ENCODE measurements at regions not wholly inside any gene's neighbourhood (a gene's known extent, or its start where the extent isn't known, plus 50 kb on each side); places are given as distances from the start of the nearest gene placed in this dataset.

- no peak for DNase-seq
Observed at GRCh38 chr9:108224716-108225115, 631.1 kb downstream of the ACTL7B start.

GRCh38 chr9:108219664-108220063, 636.1 kb downstream of the ACTL7B start:
- no peak for DNase-seq

DNA sequence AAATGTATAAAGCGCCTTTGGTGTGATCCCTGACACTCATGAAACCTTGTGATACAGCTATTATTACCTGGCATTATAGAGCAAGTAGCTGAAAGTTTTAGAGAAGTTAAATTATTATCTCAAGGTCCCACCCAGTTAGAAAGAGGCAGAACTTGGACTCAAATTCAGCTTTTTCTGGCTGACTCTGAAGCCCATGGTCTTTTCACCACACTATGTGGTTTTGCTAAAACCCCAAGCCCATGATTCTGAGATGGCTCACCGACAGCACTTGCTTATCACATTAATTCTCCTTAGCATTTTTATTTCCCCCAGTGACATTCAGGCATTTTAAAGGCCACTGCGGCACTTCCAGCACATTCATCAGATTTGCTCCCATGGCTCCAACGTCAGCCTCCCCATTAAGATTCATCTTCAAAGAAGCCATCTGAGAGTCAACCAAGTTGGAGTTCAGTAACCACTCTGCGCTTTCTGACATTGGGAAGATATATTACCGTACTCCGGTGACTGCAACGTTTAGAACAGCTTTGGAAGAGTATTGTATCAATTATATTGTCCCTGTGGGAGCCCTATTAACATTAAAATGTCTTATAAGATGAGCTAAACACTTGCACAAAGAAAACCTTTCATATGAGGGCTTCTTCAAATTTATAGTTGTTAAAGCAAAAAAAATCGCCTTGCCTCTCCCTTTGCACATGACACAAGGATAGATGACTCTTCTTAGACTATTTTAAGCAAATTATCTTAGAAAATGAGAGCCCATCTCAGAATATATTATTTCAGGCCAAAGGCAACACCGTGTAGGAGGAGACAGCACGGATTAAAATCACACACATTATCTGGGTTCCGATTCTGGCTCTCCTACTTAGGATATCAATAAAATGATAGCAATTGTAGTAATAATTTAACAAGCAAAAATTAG, 638.1 kb downstream of the ACTL7B start:
- peak; percentile 21 for DNase-seq

DNA sequence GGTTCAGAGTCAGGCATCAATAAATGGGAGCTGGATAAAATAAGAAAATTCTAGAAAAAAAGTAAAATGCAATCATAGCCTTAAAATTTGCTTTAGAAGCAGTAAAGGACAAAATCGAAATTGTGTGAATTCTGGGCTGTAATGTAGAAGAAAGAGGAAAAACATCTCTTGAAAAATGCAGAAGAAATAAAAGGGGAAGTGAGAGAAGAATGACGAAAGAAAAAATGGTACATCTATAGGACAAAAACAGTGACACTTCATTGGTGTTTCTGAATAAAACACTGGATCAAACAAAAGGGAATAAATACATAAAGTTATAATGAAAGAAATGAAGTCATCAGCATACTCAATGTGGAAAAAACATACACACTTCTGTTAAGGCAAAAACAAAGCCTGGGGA, 642.3 kb downstream of the ACTL7B start:
- no peak for DNase-seq

DNA sequence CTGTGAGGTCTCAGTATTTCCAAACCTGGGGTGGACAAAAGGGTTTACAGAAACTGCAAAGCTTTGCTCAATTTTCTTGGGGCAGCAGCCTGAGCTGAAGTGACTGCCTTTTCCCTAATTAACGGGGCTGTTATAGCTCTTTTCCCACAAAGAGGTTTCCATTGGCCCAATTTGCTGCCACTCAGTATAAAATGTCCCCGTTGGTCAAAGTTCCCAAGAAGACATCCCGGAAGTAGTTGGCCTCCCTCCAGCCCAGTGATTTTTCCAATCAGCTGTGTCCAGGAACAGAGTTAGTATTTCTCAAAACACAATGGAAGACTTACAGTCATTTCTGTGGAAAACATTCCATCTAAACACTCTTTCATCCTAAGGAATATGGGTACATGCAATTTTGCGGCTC, 643.6 kb downstream of the ACTL7B start:
- DNase-seq, result no peak

- no peak for DNase-seq
Observed at GRCh38 chr9:108211411-108211955, 644.3 kb downstream of the ACTL7B start.

DNA sequence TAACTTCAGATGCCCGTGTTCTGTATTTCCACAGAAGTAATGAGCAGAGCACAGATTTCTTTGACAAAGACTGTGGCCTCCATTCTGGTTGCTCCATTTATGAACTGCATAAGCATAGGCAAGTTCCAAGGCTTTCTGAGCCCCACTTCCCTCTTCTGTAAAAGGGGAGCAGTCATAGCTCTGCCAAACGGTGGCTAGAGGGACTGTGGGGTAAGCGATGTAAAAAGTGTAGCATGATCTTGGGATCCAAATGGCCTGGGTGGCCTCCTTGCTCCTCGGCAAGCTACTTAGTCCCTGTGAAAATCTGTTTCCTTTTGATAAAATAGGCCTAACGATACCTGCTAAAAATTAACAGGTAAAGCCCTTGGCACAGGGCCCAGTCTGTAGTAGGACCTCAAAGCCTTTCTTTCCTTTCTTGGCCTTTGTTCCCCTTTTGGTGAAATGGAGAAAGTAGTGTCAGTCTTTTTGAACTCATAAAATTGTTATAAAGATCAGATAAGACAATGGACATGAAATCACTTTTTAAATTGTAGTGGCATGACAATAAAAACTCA, 646.6 kb downstream of the ACTL7B start:
- DNase-seq, result no peak

GRCh38 chr9:108207561-108208165, 648.1 kb downstream of the ACTL7B start:
- DNase-seq, result no peak

DNA sequence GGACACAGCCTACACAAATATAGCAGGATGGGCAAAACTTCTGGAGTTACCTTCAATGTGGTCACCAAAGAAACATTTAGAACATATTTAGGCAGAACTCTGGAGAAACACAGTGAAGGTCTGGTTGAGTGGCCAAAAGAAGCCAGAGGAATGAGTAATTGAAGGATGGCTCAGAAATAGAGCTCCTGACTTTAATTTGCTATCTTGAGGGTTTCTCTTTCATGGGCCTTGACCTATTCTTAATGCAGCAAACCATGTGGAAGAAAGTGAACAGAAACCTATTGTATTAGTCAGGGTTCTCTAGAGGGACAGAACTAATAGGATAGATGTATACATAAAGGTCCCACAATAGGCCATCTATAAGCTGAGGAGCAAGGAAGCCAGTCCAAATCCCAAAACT, 650.5 kb downstream of the ACTL7B start:
- no peak for DNase-seq

GRCh38 chr9:108197899-108198298, 657.9 kb downstream of the ACTL7B start:
- no peak for DNase-seq

- no peak for DNase-seq
Observed at GRCh38 chr9:108197008-108197365, 658.8 kb downstream of the ACTL7B start.

DNA sequence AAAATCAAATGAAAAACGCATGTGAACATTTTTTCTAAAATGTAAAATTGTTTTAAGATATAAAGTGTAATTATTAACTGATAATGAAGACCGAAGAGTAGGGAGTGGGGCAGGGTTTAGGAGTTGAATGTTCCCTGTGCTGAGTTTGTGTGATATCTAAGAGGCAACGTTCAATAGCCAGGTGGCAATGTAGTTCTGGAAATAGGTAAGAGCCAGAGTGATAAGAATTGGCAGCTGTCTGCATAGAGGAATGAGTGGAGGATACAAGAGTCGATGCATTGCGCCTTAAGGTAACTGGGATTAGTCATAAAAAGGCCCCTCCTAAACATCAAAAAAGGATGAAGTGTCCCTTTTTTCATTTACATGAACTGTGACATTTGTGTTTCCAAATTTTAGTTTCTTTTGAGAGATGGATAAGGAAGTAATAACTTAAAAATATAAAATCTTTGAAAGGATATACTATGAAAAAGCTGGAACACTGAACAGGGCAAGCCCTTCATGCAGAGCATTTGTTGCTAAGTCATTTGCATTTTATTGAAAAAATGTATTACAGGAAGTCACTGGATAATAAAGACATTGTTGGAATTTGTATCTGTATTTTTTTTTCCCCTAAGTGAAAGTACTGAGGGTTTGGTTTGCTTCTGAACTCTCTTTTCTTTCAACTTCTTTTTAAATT, 659.3 kb downstream of the ACTL7B start:
- no peak for DNase-seq

DNA sequence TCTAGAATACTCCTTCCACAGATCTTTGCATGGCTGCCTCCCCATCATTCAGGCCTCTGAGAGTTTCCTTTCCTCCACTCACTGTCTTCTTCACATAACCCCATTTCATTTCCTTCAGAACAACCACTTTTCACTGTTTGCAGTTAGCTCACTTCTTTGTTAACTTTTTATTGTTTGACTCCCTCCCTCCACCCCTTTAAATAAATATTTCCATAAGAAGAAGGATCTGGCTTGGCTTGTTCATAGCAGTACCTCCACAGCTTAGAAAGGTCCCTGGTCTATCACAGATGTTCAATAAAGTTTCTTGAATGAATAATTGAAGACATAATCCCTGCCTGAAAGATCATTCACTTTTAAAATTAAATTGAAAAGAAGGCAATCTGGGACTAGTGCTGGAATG, 661.6 kb downstream of the ACTL7B start:
- DNase-seq, result no peak

- no peak for DNase-seq
Observed at GRCh38 chr9:108193026-108193710, 662.6 kb downstream of the ACTL7B start.

- no peak for DNase-seq
Observed at GRCh38 chr9:108191065-108191464, 664.7 kb downstream of the ACTL7B start.

- no peak for DNase-seq
Observed at GRCh38 chr9:108188976-108189375, 666.8 kb downstream of the ACTL7B start.

GRCh38 chr9:108188482-108188881, 667.3 kb downstream of the ACTL7B start:
- no peak for DNase-seq

DNA sequence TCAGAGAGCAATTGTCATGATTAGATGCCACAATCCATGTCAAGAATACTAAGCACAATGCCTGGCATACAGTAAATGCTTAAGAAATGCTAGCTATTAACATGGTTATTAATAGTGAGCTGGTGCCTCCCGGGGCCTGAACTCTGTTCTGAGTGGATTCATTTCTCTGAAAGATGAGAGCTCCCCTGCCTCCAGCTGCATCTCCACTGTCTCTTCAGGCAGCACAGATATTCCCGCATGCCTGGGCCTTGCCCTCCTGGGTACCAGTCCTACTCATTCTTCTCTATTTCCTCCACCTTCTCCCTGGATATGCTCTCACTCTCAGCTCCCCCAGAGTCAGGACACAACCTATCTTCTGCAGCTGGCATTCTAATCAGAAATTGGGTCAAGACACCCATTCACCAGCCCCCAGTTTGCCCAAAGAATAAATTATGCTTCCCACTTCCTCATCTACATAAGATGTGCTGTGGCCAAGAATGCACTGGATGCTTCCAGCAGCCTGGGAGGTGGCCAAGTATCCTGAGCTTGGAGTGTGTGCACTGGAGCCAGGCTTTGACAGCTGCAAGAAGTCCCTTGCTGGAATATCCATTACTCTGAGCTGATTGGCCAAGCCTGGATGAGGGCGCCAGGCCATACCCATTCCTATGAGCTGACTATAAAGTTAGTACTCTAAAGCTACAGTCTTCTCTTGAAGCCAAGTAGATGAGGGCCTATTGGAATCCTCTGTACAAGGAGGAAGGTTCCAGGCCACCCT, 669.0 kb downstream of the ACTL7B start:
- no peak for DNase-seq

GRCh38 chr9:108185613-108186012, 670.2 kb downstream of the ACTL7B start:
- DNase-seq, result no peak

DNA sequence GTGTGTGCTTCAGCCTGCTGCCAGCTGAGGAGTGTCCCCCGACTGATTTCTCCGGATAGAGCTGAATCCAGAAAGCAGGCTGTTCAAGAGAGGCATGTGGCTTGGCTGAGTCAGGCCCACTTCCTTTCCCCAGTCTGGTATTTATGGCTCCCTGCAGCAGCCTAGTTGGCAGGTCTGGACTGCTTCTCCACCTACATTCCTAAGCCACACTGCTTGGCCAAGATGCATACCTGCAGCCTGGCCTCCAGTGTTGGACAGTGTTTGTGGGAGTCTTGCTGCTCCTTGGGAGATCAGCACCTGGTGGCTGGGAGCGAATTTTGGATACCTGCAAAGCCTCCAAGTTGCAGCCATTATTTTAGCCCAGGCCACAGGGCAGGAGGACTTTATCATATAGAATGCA, 670.8 kb downstream of the ACTL7B start:
- no peak for DNase-seq

- DNase-seq, result no peak
Observed at GRCh38 chr9:108184009-108184408, 671.8 kb downstream of the ACTL7B start.
